Activated naive CD4-positive, alpha-beta T cell treated with anti-CD3 and anti-CD28 coated beads, Interleukin-2, amount 10 ng/mL, durations not matched to agents 7 days and 5 days (primary cell): ENCODE measurements at regions not wholly inside any gene's neighbourhood (a gene's known extent, or its start where the extent isn't known, plus 50 kb on each side); places are given as distances from the start of the nearest gene placed in this dataset.

Experiments used
- CTCF ChIA-PET: fragments of 350-600 bp; sonication (Branson Sonifier 250); formaldehyde crosslinking; loops from one replicate; lab custom pipeline; 2021; ENCODE audit warnings: antibody characterized with exemption; lab: Charles Lee
- DNase-seq: peaks from one replicate; pipeline ENCODE4 v3.0.0-alpha.2; 2020
- H3K27ac Mint-ChIP-seq: one replicate; pipeline ENCODE4 v1.8.0; 2021; ENCODE audit warnings: mild to moderate bottlenecking, moderate library complexity, mixed read lengths
- H3K27me3 Mint-ChIP-seq: one replicate; pipeline ENCODE4 v1.8.0; 2021; ENCODE audit warnings: mild to moderate bottlenecking, mixed read lengths
- H3K36me3 Mint-ChIP-seq: one replicate; pipeline ENCODE4 v1.8.0; 2021; ENCODE audit warnings: mixed read lengths
- H3K4me1 Mint-ChIP-seq: one replicate; pipeline ENCODE4 v1.8.0; 2021; ENCODE audit warnings: mixed read lengths
- H3K4me3 Mint-ChIP-seq: one replicate; pipeline ENCODE4 v1.8.0; 2021; ENCODE audit warnings: mild to moderate bottlenecking, moderate library complexity, mixed read lengths
- H3K9me3 Mint-ChIP-seq: one replicate; pipeline ENCODE4 v1.8.0; 2021; ENCODE audit warnings: mixed read lengths

GRCh38 chr1:219265026-219265515 lies 91.4 kb downstream of the LYPLAL1 start:
- H3K36me3 Mint-ChIP-seq: no peaks in the 10 kb centered on the region
- no peaks in the 10 kb centered on the region for H3K4me1 Mint-ChIP-seq
- CTCF ChIA-PET: no interaction called here
- no peak overlapping the region for H3K27ac Mint-ChIP-seq
- H3K9me3 Mint-ChIP-seq: peaks cover 9% of the 10 kb centered on the region
- H3K4me3 Mint-ChIP-seq: no peak overlapping the region
- H3K27me3 Mint-ChIP-seq: no peaks in the 10 kb centered on the region
- no peak for DNase-seq

GRCh38 chr1:219264561-219264960 lies 90.9 kb downstream of the LYPLAL1 start:
- Mint-ChIP-seq H3K9me3 (peaks cover 9% of the 10 kb centered on the region), H3K27ac (no peak overlapping the region), H3K4me3 (no peak overlapping the region), H3K36me3 (no peaks in the 10 kb centered on the region), H3K4me1 (no peaks in the 10 kb centered on the region), H3K27me3 (no peaks in the 10 kb centered on the region)
- CTCF ChIA-PET: no interaction called here
- no peak for DNase-seq
